ENCODE measurements at regions not wholly inside any gene's neighbourhood (a gene's known extent, or its start where the extent isn't known, plus 50 kb on each side); places are given as distances from the start of the nearest gene placed in this dataset.

- TF ChIP-seq POLR2AphosphoS5 (IDR thresholded peaks at IDR 0.05; ENCODE audit: insufficient read depth, low read depth, low read length): no peak
- no peak for TF ChIP-seq CTCF (IDR thresholded peaks at IDR 0.05; ENCODE audit: extremely low read depth in 1 of 2, insufficient read depth in 1 of 2, low read depth in 1 of 2, low read length in 2 of 2)
- TF ChIP-seq EZH2 (IDR thresholded peaks at IDR 0.05; ENCODE audit: borderline replicate concordance, low read depth, low read length, severe bottlenecking): no peak
- no peak for TF ChIP-seq POLR2A (IDR thresholded peaks at IDR 0.05; ENCODE audit: low read depth, low read length)
Measured at GRCh38 chr5:96150007-96150406, 188.4 kb upstream of the ELL2 start.
